GM12865 (cell line): ENCODE measurements at regions not wholly inside any gene's neighbourhood (a gene's known extent, or its start where the extent isn't known, plus 50 kb on each side); places are given as distances from the start of the nearest gene placed in this dataset.
"Not testable (repeated sequence)": the region's sequence is repeated elsewhere in the genome, so short reads cannot be mapped to it uniquely, and the experiment has no call there.

ENCODE experiments used
- DNase-seq: peaks from one replicate; pipeline ENCODE4 v3.0.0; 2010; ENCODE audit warnings: low read depth
- H3K4me3 ChIP-seq: 2 replicates; pipeline ENCODE4 v1.5.1; 2011; ENCODE audit warnings: mild to moderate bottlenecking, low read depth, low read length, control low read depth
- CTCF ChIP-seq: IDR thresholded peaks from 2 replicates; pipeline ENCODE4 v1.5.1; 2011; ENCODE audit warnings: low read length, control low read depth, low read depth, inconsistent platforms; ENCODE audit not compliant: insufficient read depth; ENCODE audit errors: missing control alignments

- not testable (repeated sequence) for H3K4me3 ChIP-seq
These were observed 73.8 kb upstream of the FANCC start for GRCh38 chr9:95391271-95391670.

GRCh38 chr9:95389373-95389772 lies 71.9 kb upstream of the FANCC start:
- no peak for DNase-seq
- H3K4me3 ChIP-seq = no peak overlapping the region
- no peak for TF ChIP-seq CTCF

More at GRCh38 chr9:95391271-95391670, 73.8 kb upstream of the FANCC start:
- not testable (repeated sequence) for DNase-seq

GRCh38 chr9:95386843-95387242 lies 69.3 kb upstream of the FANCC start:
- H3K4me3 ChIP-seq = no peak overlapping the region
- no peak for DNase-seq
- no peak for TF ChIP-seq CTCF

- TF ChIP-seq CTCF = no peak
- no peak overlapping the region for H3K4me3 ChIP-seq
- no peak for DNase-seq
These were observed 68.0 kb upstream of the FANCC start for GRCh38 chr9:95385521-95385920.

- TF ChIP-seq CTCF = no peak
- DNase-seq = no peak
- H3K4me3 ChIP-seq = no peak overlapping the region
These were observed 66.3 kb upstream of the FANCC start for GRCh38 chr9:95383845-95384244.

GRCh38 chr9:95383185-95383676 lies 65.7 kb upstream of the FANCC start:
- no peak for TF ChIP-seq CTCF
- H3K4me3 ChIP-seq = no peak overlapping the region
- DNase-seq = no peak

- no peak overlapping the region for H3K4me3 ChIP-seq
- DNase-seq = no peak
- TF ChIP-seq CTCF = no peak
These were observed 64.9 kb upstream of the FANCC start for GRCh38 chr9:95382433-95382832.
